A549 (cell line): ENCODE measurements at regions not wholly inside any gene's neighbourhood (a gene's known extent, or its start where the extent isn't known, plus 50 kb on each side); places are given as distances from the start of the nearest gene placed in this dataset.

ENCODE experiments used
- ATAC-seq, 2 experiments: fragments of 200-7000 bp in 1 of 2; fragments of >200 bp in 1 of 2; cut with Nextera tagmentation in 1 of 2; cut with Tn5 transposase in 1 of 2; 3 replicates each; pipeline versions ENCODE4 v1.8.0 to v1.9.1; 2018 to 2020; ENCODE audit warnings: mild to moderate bottlenecking in 1 of 2, moderate library complexity in 1 of 2
- CTCF ChIA-PET: fragments of 300-600 bp; sonication (Branson Sonifier 250); formaldehyde crosslinking; extraction: SDS; loops from one replicate; lab custom pipeline; 2021; ENCODE audit warnings: antibody characterized with exemption, inconsistent platforms; lab: Yijun Ruan, JAX
- POLR2A ChIA-PET: fragments of 350-600 bp; formaldehyde crosslinking; extraction: SDS; loops from one replicate; lab custom pipeline; 2021; ENCODE audit warnings: antibody characterized with exemption, inconsistent platforms; lab: Yijun Ruan, JAX
- DNase-seq, 2 experiments: peaks; one replicate each; pipeline versions ENCODE4 v3.0.0 to v3.0.0-alpha.2; 2011 to 2016; ENCODE audit warnings: low read depth in 1 of 2, low spot score in 1 of 2
- FAIRE-seq: peaks from 2 replicates; lab custom pipeline; 2011; peaks lifted over from hg19 to GRCh38; lab: Jason Lieb, UNC
- H3K27ac ChIP-seq, 2 experiments: fragments of >200 bp; sonication (Bioruptor Twin); formaldehyde crosslinking; 3 replicates each; pipeline ENCODE4 v1.5.1; 2016 to 2017
- H3K4me1 ChIP-seq: fragments of >200 bp; sonication (Bioruptor Twin); formaldehyde crosslinking; 3 replicates; pipeline ENCODE4 v1.6.1; 2016
- H3K4me2 ChIP-seq: fragments of >200 bp; sonication (Bioruptor Twin); formaldehyde crosslinking; 3 replicates; pipeline ENCODE4 v1.6.1; 2016
- H3K4me3 ChIP-seq: fragments of >200 bp; sonication (Bioruptor Twin); formaldehyde crosslinking; 3 replicates; pipeline ENCODE4 v1.5.1; 2016
- H3K9me3 ChIP-seq: fragments of >200 bp; sonication (Bioruptor Twin); formaldehyde crosslinking; 3 replicates; pipeline ENCODE4 v1.6.1; 2016
- ATOH8 ChIP-seq: fragments of 250-450 bp; sonication (Bioruptor Pico); IDR thresholded peaks from 2 replicates; pipeline ENCODE4 v1.5.0; 2020; ENCODE audit warnings: low read depth, mild to moderate bottlenecking, moderate library complexity
- CBX2 ChIP-seq: fragments of 200-600 bp; sonication (generic); IDR thresholded peaks from 2 replicates; pipeline ENCODE4 v1.6.1; 2016; ENCODE audit warnings: low read depth, mild to moderate bottlenecking, borderline replicate concordance
- CEBPB ChIP-seq, 2 experiments: fragments of >200 bp in 1 of 2; sonication (Bioruptor Twin) in 1 of 2; formaldehyde crosslinking in 1 of 2; IDR thresholded peaks; 2 replicates each; pipeline ENCODE4 v1.6.1; 2012 to 2016
- CHD4 ChIP-seq: fragments of 200-600 bp; sonication (generic); IDR thresholded peaks from 2 replicates; pipeline ENCODE4 v1.6.1; 2016; ENCODE audit warnings: antibody characterized with exemption, mild to moderate bottlenecking, borderline replicate concordance
- E2F6 ChIP-seq: IDR thresholded peaks from 2 replicates; pipeline ENCODE4 v1.6.1; 2012; ENCODE audit warnings: low read depth, borderline replicate concordance
- EHF ChIP-seq: fragments of 250-450 bp; sonication (Bioruptor Pico); IDR thresholded peaks from 2 replicates; pipeline ENCODE4 v1.5.0; 2020; ENCODE audit warnings: mild to moderate bottlenecking
- FOSL2 ChIP-seq, 2 experiments: fragments of 450-650 bp in 1 of 2; fragments of >200 bp in 1 of 2; sonication (Bioruptor Twin) in 1 of 2; formaldehyde crosslinking; IDR thresholded peaks; 2 replicates each; pipeline versions ENCODE4 v1.5.0 to v1.6.1; 2016 to 2020; ENCODE audit warnings: mild to moderate bottlenecking in 1 of 2, moderate library complexity in 1 of 2
- HDAC2 ChIP-seq: fragments of 200-600 bp; sonication (generic); IDR thresholded peaks from 2 replicates; pipeline ENCODE4 v1.6.1; 2016
- HEYL ChIP-seq: fragments of 250-450 bp; sonication (Bioruptor Pico); IDR thresholded peaks from 2 replicates; pipeline ENCODE4 v1.8.0; 2021; ENCODE audit warnings: mild to moderate bottlenecking, moderate library complexity
- HOXA7 ChIP-seq: fragments of 250-450 bp; sonication (Bioruptor Pico); IDR thresholded peaks from 2 replicates; pipeline ENCODE4 v1.5.0; 2020; ENCODE audit warnings: mild to moderate bottlenecking, moderate library complexity
- HOXB13 ChIP-seq: fragments of 250-450 bp; sonication (Bioruptor Pico); IDR thresholded peaks from 2 replicates; pipeline ENCODE4 v1.5.0; 2020; ENCODE audit warnings: low read depth, mild to moderate bottlenecking, moderate library complexity
- JUN ChIP-seq, 2 experiments: fragments of >200 bp; sonication (Bioruptor Twin); formaldehyde crosslinking; IDR thresholded peaks; 2 replicates in 1 of 2; 3 replicates in 1 of 2; pipeline ENCODE4 v1.6.1; 2016 to 2017
- KDM1A ChIP-seq: fragments of 200-600 bp; sonication (generic); IDR thresholded peaks from 2 replicates; pipeline ENCODE4 v1.6.1; 2016; ENCODE audit warnings: low read depth, mild to moderate bottlenecking
- KDM5A ChIP-seq: fragments of 200-600 bp; sonication (generic); IDR thresholded peaks from 2 replicates; pipeline ENCODE4 v1.6.1; 2016; ENCODE audit warnings: antibody characterized with exemption, mild to moderate bottlenecking
- MAFK ChIP-seq: fragments of 450-650 bp; IDR thresholded peaks from 2 replicates; pipeline ENCODE4 v1.6.1; 2014; ENCODE audit not compliant: partially characterized antibody
- MAZ ChIP-seq: fragments of 150-350 bp; IDR thresholded peaks from 2 replicates; pipeline ENCODE4 v1.6.1; 2014; ENCODE audit warnings: antibody characterized with exemption, low read depth, low read length, borderline replicate concordance
- NFE2L2 ChIP-seq: fragments of 150-350 bp; conservative IDR thresholded peaks from 2 replicates; pipeline ENCODE4 v1.6.1; 2014; ENCODE audit warnings: low read length
- NPAS2 ChIP-seq: fragments of 250-450 bp; sonication (Bioruptor Pico); IDR thresholded peaks from 2 replicates; pipeline ENCODE4 v1.8.0; 2022; ENCODE audit warnings: mild to moderate bottlenecking, moderate library complexity, borderline replicate concordance
- NR3C1 ChIP-seq: fragments of >200 bp; sonication (Bioruptor Twin); formaldehyde crosslinking; IDR thresholded peaks from 3 replicates; pipeline ENCODE4 v1.6.1; 2017
- PBX3 ChIP-seq: IDR thresholded peaks from 2 replicates; pipeline ENCODE4 v1.6.1; 2012
- PHF8 ChIP-seq: fragments of 200-600 bp; sonication (generic); IDR thresholded peaks from 2 replicates; pipeline ENCODE4 v1.6.1; 2016; ENCODE audit warnings: low read depth, mild to moderate bottlenecking, antibody characterized with exemption, moderate library complexity, borderline replicate concordance
- POLR2A ChIP-seq: IDR thresholded peaks from 2 replicates; pipeline ENCODE4 v1.6.1; 2012; ENCODE audit warnings: mild to moderate bottlenecking, low read length
- RCOR1 ChIP-seq: fragments of 150-350 bp; IDR thresholded peaks from 2 replicates; pipeline ENCODE4 v1.6.1; 2014; ENCODE audit warnings: antibody characterized with exemption, low read length, low read depth
- REST ChIP-seq: fragments of 200-600 bp; sonication (generic); IDR thresholded peaks from 2 replicates; pipeline ENCODE4 v1.6.1; 2016; ENCODE audit warnings: antibody characterized with exemption, mild to moderate bottlenecking, moderate library complexity
- USF2 ChIP-seq: fragments of 450-650 bp; IDR thresholded peaks from 2 replicates; pipeline ENCODE4 v1.6.1; 2014; ENCODE audit warnings: antibody characterized with exemption
- ZFP36 ChIP-seq: fragments of 450-650 bp; IDR thresholded peaks from 2 replicates; pipeline ENCODE4 v1.6.1; 2014; ENCODE audit warnings: borderline replicate concordance; ENCODE audit not compliant: partially characterized antibody
- WGBS: methylation state at CpG from one replicate; pipeline ENCODE4 v1.1.6; 2017; ENCODE audit errors: missing lambda C conversion rate; 5-methylcytosine and 5-hydroxymethylcytosine counted together

- 49% methylated on average over 2 of the region's 2 CpGs for WGBS
- no peak overlapping the region for H3K27ac ChIP-seq
- no peaks in the 10 kb centered on the region for H3K4me1 ChIP-seq
- DNase-seq, result no peak
- no peak for FAIRE-seq
- no peak for ATAC-seq
- ChIA-PET CTCF (interaction anchor here (1.1 to 2.9 kb wide), 2 partner anchors 14 to 42 kb away, joined by 4 to 14 read pairs; no protein-coding TSS in a partner anchor), POLR2A (no interaction called here)
- H3K4me2 ChIP-seq, result no peak overlapping the region
- no peak overlapping the region for H3K4me3 ChIP-seq
- TF ChIP-seq HEYL (CRISPR knock-in tag) (no peak), HDAC2 (no peak), NPAS2 (CRISPR knock-in tag) (no peak), KDM1A (no peak), POLR2A (no peak), PBX3 (no peak), MAZ (no peak), FOSL2 (IDR thresholded peaks at IDR 0.05) (no peak), FOSL2 (CRISPR knock-in tag; IDR thresholded peaks at IDR 0.05) (no peak), E2F6 (no peak), CHD4 (no peak), PHF8 (no peak), HOXA7 (no peak), ZFP36 (no peak), USF2 (no peak)
- no peaks in the 10 kb centered on the region for H3K9me3 ChIP-seq
These were observed 68.5 kb upstream of the SLC25A26 start for GRCh38 chr3:66152336-66152735.

- POLR2A ChIA-PET, result no interaction called here
- no peak overlapping the region for H3K4me3 ChIP-seq
- CTCF ChIA-PET, result interaction anchor here (2.9 kb wide), 1 partner anchor 12 kb away, joined by 14 read pairs; no protein-coding TSS in a partner anchor
- no peaks in the 10 kb centered on the region for H3K9me3 ChIP-seq
- TF ChIP-seq HOXB13 (CRISPR knock-in tag) (no peak), MAFK (no peak), NR3C1 (no peak), CBX2 (no peak), PHF8 (no peak), NFE2L2 (no peak), FOSL2 (IDR thresholded peaks at IDR 0.05) (no peak), FOSL2 (CRISPR knock-in tag; IDR thresholded peaks at IDR 0.05) (no peak), RCOR1 (no peak), JUN (IDR thresholded peaks at IDR 0.05) (no peak), CEBPB (IDR thresholded peaks at IDR 0.05) (no peak), ATOH8 (no peak), KDM5A (no peak), EHF (CRISPR knock-in tag) (no peak), REST (no peak)
- TF ChIP-seq, all 56 proteins: peak for 0
- 45% methylated on average over 4 of the region's 5 CpGs for WGBS
- no peak for FAIRE-seq
- Histone ChIP-seq H3K4me1 (no peaks in the 10 kb centered on the region), H3K4me2 (no peak overlapping the region), H3K27ac (no peak overlapping the region)
- DNase-seq, result no peak
- ATAC-seq, result no peak
These were observed 69.8 kb upstream of the SLC25A26 start for GRCh38 chr3:66150977-66151376.
